ELR (cell line): ENCODE measurements at regions not wholly inside any gene's neighbourhood (a gene's known extent, or its start where the extent isn't known, plus 50 kb on each side); places are given as distances from the start of the nearest gene placed in this dataset.
A peak's percentile ranks its signal among the peaks of the same experiment; 100 is the strongest.
"Not testable (repeated sequence)": the region's sequence is repeated elsewhere in the genome, so short reads cannot be mapped to it uniquely, and the experiment has no call there.

Experiments used
- DNase-seq: peaks from one replicate; pipeline ENCODE4 v3.0.0-alpha.2; 2015; ENCODE audit warnings: low read depth

GRCh38 chr19:7400815-7401214, 52.1 kb downstream of the ARHGEF18 start:
- no peak for DNase-seq

- no peak for DNase-seq
Measured at GRCh38 chr19:7401694-7402093, 53.0 kb downstream of the ARHGEF18 start.

GRCh38 chr19:7405482-7405881, 56.7 kb downstream of the ARHGEF18 start:
- DNase-seq = not testable (repeated sequence)

GRCh38 chr19:7408251-7408650, 59.5 kb downstream of the ARHGEF18 start:
- no peak for DNase-seq

GRCh38 chr19:7410946-7411345, 62.2 kb downstream of the ARHGEF18 start:
- no peak for DNase-seq

- no peak for DNase-seq
Measured at GRCh38 chr19:7413629-7414028, 64.9 kb downstream of the ARHGEF18 start.

- no peak for DNase-seq
Measured at GRCh38 chr19:7415163-7415856, 66.6 kb downstream of the ARHGEF18 start.

- no peak for DNase-seq
Measured at GRCh38 chr19:7415857-7416371, 67.2 kb downstream of the ARHGEF18 start.

- no peak for DNase-seq
Measured at GRCh38 chr19:7417671-7418324, 69.1 kb downstream of the ARHGEF18 start.

- no peak for DNase-seq
Measured at GRCh38 chr19:7418596-7418995, 69.9 kb downstream of the ARHGEF18 start.

GRCh38 chr19:7419153-7419552, 69.7 kb downstream of the PEX11G start:
- no peak for DNase-seq

- no peak for DNase-seq
Measured at GRCh38 chr19:7419777-7420439, 68.9 kb downstream of the PEX11G start.

- peak; percentile 75 for DNase-seq
Measured at GRCh38 chr19:7421941-7422744, 66.7 kb downstream of the PEX11G start.
